Frontal cortex (tissue), 3 donors: ENCODE measurements at regions not wholly inside any gene's neighbourhood (a gene's known extent, or its start where the extent isn't known, plus 50 kb on each side); places are given as distances from the start of the nearest gene placed in this dataset.

ENCODE experiments used
- DNase-seq, 2 donors: peaks; one replicate each; pipeline ENCODE4 v3.0.0; 2012; ENCODE audit warnings: low spot score in 2 of 2
- FAIRE-seq: peaks from 2 replicates; lab custom pipeline; 2012; peaks lifted over from hg19 to GRCh38; lab: Jason Lieb, UNC
- donor health status: control.
- donor health status: control.
- donor health status: control.

GRCh38 chr4:149923736-149924135 lies 108.1 kb upstream of the IQCM start:
- DNase-seq (no peak), FAIRE-seq (no peak)

- no peak for DNase-seq
- FAIRE-seq, result no peak
These were observed 111.9 kb upstream of the IQCM start for GRCh38 chr4:149927514-149927913.

GRCh38 chr4:149928507-149928906 lies 112.9 kb upstream of the IQCM start:
- FAIRE-seq (no peak), DNase-seq (no peak)

GRCh38 chr4:149931431-149931830 lies 115.8 kb upstream of the IQCM start:
- FAIRE-seq (no peak), DNase-seq (no peak)

- no peak for FAIRE-seq
- DNase-seq, result no peak
These were observed 116.5 kb upstream of the IQCM start for GRCh38 chr4:149932188-149932587.

GRCh38 chr4:149933120-149933519 lies 117.5 kb upstream of the IQCM start:
- DNase-seq, result no peak
- no peak for FAIRE-seq

GRCh38 chr4:149933883-149934282 lies 118.2 kb upstream of the IQCM start:
- FAIRE-seq, result no peak
- DNase-seq, result no peak

- FAIRE-seq (no peak), DNase-seq (no peak)
These were observed 128.9 kb upstream of the DCLK2 start for GRCh38 chr4:149949381-149949780.

GRCh38 chr4:149951152-149951900 lies 126.9 kb upstream of the DCLK2 start:
- no peak for DNase-seq

GRCh38 chr4:149952101-149952500 lies 126.1 kb upstream of the DCLK2 start:
- no peak for FAIRE-seq

More at GRCh38 chr4:149951152-149951900, 126.9 kb upstream of the DCLK2 start:
- no peak for FAIRE-seq

GRCh38 chr4:149952716-149953115 lies 125.5 kb upstream of the DCLK2 start:
- FAIRE-seq (no peak), DNase-seq (no peak)

More at GRCh38 chr4:149952101-149952500, 126.1 kb upstream of the DCLK2 start:
- DNase-seq, result no peak

GRCh38 chr4:149955780-149956390 lies 122.4 kb upstream of the DCLK2 start:
- DNase-seq (no peak), FAIRE-seq (no peak)

GRCh38 chr4:149956678-149957077 lies 121.6 kb upstream of the DCLK2 start:
- DNase-seq (no peak), FAIRE-seq (no peak)

- DNase-seq (no peak), FAIRE-seq (no peak)
These were observed 116.2 kb upstream of the DCLK2 start for GRCh38 chr4:149961876-149962597.

- FAIRE-seq (no peak), DNase-seq (no peak)
These were observed 114.0 kb upstream of the DCLK2 start for GRCh38 chr4:149964001-149964796.

GRCh38 chr4:149965206-149965605 lies 113.0 kb upstream of the DCLK2 start:
- FAIRE-seq (no peak), DNase-seq (no peak)

GRCh38 chr4:149972407-149972806 lies 105.8 kb upstream of the DCLK2 start:
- no peak for FAIRE-seq
- no peak for DNase-seq

- DNase-seq (no peak), FAIRE-seq (no peak)
These were observed 105.1 kb upstream of the DCLK2 start for GRCh38 chr4:149973181-149973580.

GRCh38 chr4:149975172-149975571 lies 103.1 kb upstream of the DCLK2 start:
- DNase-seq, result no peak

GRCh38 chr4:149980121-149980682 lies 98.0 kb upstream of the DCLK2 start:
- FAIRE-seq, result no peak
- DNase-seq, result no peak

More at GRCh38 chr4:149975172-149975571, 103.1 kb upstream of the DCLK2 start:
- no peak for FAIRE-seq
